ENCODE measurements at regions not wholly inside any gene's neighbourhood (a gene's known extent, or its start where the extent isn't known, plus 50 kb on each side); places are given as distances from the start of the nearest gene placed in this dataset.

GRCh38 chr2:7286120-7286519 lies 368.9 kb downstream of the RNF144A start:
- DNase-seq (ENCODE audit: low read depth in 2 of 2): no peak

- DNase-seq (ENCODE audit: low read depth in 2 of 2): no peak
Measured at GRCh38 chr2:7288484-7288883, 371.3 kb downstream of the RNF144A start.

- DNase-seq (ENCODE audit: low read depth in 2 of 2): no peak
Measured at GRCh38 chr2:7289697-7290096, 372.5 kb downstream of the RNF144A start.

GRCh38 chr2:7292154-7292691 lies 375.0 kb downstream of the RNF144A start:
- DNase-seq (ENCODE audit: low read depth in 2 of 2): no peak

DNA sequence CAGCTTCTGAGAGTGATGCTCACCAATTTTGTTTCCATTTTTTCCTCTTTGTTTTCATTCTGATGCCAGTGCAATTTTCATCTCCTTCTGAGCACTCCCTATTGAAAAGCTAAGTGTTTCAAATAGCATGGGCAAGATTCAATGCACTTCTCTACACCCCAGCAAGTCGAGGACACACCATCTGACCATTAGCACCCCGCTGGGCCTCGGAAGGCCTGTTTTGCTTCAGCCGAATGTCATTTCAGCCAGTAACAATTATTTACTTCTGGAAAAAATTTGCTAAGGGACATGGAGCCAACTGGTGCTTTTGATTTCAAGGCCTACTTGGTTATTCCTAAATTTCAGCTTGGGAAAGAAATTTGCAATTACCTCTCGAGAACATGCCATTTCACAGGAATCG lies 392.4 kb downstream of the RNF144A start:
- no peak for DNase-seq (ENCODE audit: low read depth in 2 of 2)

GRCh38 chr2:7324706-7325105 lies 407.5 kb downstream of the RNF144A start:
- DNase-seq (ENCODE audit: low read depth in 2 of 2): no peak

GRCh38 chr2:7325186-7325585 lies 408.0 kb downstream of the RNF144A start:
- DNase-seq (ENCODE audit: low read depth in 2 of 2): no peak

DNA sequence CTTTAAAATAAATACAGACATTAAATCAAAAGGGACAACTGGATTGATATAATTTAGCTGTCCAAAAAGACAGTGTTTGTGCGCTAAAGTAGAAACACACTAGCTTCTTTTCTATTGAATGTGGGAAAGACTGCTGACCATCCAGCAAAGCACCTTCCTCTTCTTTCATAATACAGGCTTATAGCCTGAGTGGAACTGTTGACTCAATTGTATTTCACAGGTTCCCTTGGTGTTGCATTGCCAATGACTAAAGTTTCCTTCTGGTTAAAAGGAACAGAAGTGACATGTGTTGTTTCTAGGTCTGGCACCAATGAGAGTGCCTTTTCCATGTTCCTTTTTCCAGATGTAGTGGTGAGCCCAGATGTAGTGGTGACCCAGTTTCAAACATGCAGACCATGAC lies 412.3 kb downstream of the RNF144A start:
- no peak for DNase-seq (ENCODE audit: low read depth in 2 of 2)

DNA sequence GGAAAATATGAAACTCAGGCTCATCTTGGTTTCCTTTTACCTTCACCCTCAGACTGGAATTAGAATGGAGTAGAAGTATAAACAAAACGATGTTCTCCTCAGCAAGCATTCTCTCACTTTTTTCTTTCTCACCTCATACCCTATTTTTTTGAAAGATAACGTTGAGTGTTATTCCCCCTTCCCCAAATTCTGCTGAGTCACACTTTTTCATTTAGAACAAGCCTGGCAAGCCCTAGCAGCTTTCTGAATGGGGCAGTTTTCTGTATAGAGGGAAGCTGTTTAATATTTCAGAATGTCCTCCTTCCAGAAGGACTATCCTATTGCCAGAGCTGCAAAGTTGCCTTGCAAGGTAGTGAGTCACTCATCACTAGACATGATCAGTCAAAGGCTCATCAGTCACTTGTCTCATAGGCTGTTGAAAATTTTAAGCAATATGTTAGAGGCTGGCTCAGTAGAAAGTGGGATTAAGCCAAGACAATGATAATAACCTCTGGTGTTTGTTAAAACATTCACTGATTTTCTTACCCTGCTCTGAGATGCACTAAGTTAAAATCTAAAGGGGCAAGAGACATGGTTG lies 416.1 kb downstream of the RNF144A start:
- no peak for DNase-seq (ENCODE audit: low read depth in 2 of 2)

GRCh38 chr2:7333960-7334493 lies 416.8 kb downstream of the RNF144A start:
- DNase-seq (ENCODE audit: low read depth in 2 of 2): no peak

DNA sequence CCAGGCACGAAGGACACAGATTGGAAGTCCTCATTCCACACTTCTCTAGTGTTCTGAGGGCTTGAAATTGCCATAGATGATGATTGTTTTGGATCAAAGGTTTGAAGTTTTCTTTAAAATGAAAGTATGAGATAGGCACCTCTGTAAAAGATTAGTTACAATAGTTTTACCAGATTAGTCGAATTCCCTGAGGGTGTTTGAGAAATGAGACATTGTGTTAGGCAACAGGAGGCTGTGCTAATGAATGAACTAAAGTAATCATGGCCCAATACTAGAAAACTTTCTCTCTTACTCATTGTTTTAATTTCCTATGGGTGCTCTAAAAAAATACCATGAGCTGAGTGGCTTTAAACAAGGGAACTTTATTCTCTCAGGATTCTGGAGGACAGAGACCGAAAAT lies 421.7 kb downstream of the RNF144A start:
- DNase-seq (ENCODE audit: low read depth in 2 of 2): no peak

- DNase-seq (ENCODE audit: low read depth in 2 of 2): no peak
Measured at GRCh38 chr2:7346336-7346735, 429.1 kb downstream of the RNF144A start.

DNA sequence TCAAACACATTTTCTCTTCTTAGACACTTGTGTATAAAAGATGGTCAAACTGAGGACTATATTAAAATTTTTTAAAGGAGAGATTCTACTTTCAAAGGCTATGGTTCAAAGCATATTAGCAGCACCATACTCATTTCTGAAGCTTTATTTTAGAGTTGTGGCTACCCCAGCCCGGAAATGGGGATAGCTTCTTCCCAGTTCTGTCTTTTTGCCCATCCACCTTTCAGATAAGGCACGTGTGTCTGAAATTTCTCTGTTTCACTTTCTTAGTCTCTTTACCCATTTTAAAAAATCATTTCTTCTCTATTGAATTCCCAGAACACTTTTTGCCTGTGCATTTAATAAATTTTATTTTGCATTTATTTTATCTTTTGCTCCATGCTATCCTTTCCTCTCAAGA lies 431.5 kb downstream of the RNF144A start:
- no peak for DNase-seq (ENCODE audit: low read depth in 2 of 2)

DNA sequence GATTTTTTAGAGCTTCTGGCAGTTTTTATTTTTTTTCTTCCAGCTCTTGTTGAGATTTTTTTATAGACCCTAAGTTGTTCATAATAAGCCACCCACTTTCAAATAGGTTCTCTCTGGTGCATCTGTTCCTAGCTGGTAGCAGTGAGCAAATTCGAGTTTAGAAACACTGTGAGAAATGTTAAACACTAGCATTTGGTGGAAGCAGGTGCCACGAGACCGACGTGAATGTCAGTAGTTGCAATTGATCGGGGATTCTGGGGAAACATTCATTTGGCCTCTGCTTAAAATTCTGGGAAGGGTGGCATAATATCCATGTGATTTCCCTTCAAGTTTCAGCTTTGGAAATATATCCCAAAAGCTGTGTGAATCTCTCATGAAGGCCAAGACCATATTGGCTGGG lies 435.0 kb downstream of the RNF144A start:
- DNase-seq (ENCODE audit: low read depth in 2 of 2): no peak

DNA sequence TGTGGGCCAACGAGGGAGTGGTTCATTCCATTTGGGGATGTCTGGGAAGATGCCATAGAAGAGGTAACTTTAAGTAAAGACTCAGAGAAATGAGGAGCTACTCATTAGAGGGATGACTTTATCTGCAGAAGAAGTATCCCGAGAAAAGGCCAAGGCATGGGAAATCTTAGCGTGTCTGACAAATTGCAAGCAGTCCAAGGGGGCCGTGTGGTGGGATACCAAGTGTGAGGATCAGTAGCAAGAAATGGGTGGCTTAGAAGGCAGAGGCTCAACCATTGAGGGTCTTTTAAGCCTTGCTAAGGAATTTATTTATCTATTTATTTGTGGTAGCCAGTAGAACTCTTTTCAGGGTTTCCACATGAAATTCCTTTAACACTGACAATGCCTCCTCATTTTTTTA lies 436.4 kb downstream of the RNF144A start:
- no peak for DNase-seq (ENCODE audit: low read depth in 2 of 2)

- no peak for DNase-seq (ENCODE audit: low read depth in 2 of 2)
Measured at GRCh38 chr2:7355781-7356180, 438.6 kb downstream of the RNF144A start.

- no peak for DNase-seq (ENCODE audit: low read depth in 2 of 2)
Measured at GRCh38 chr2:7356909-7357584, 439.8 kb downstream of the RNF144A start.

GRCh38 chr2:7357993-7358392 lies 440.8 kb downstream of the RNF144A start:
- no peak for DNase-seq (ENCODE audit: low read depth in 2 of 2)

- no peak for DNase-seq (ENCODE audit: low read depth in 2 of 2)
Measured at GRCh38 chr2:7358865-7359447, 441.7 kb downstream of the RNF144A start.

- no peak for DNase-seq (ENCODE audit: low read depth in 2 of 2)
Measured at GRCh38 chr2:7363906-7364305, 446.7 kb downstream of the RNF144A start.

- no peak for DNase-seq (ENCODE audit: low read depth in 2 of 2)
Measured at GRCh38 chr2:7368211-7368610, 451.0 kb downstream of the RNF144A start.

DNA sequence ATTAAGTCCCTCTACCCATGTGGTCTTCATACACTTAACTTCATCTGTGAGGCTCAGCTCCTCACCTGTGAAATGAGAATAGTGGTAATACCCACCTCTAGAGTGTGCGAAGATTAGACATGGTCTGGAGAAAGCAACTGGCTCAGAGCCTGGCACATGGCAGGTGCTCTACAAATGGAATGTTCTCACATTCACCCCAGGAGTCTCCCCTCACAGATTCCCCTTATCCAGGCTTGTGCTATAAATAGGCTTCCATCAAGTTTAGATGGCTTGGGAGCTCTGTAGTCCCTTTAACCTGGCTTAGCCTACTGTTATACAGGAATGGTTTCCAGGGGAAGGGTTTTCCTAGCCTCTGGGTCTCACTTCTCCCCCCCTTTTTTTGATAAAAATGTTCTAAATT lies 455.9 kb downstream of the RNF144A start:
- no peak for DNase-seq (ENCODE audit: low read depth in 2 of 2)

DNA sequence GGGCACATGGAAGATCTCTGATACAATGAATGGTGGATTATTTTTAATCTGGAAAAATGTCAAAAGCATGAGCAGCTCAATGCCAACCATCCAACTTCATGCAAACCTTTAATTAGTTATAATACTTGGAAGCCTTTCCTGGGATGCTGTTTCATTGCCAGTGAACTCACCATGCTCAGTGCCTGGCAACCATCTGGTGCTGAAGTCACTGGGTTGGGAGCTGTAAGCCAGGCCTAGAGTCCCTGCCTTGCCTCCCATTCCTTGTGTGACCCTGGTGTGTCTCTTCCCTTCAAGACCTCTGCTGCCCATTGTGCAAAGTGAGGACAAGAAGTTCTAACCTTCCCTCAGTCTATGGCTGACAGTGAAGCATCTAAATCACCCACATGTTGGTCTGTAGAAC lies 458.7 kb downstream of the RNF144A start:
- DNase-seq (ENCODE audit: low read depth in 2 of 2): no peak
